K562 (cell line): ENCODE measurements at regions not wholly inside any gene's neighbourhood (a gene's known extent, or its start where the extent isn't known, plus 50 kb on each side); places are given as distances from the start of the nearest gene placed in this dataset.

Experiments
- ATAC-seq: fragments of 200-7000 bp; cut with Tn5 transposase; 3 replicates; pipeline ENCODE4 v1.9.1; 2020; ENCODE audit warnings: moderate library complexity
- BruUV-seq: library from RNA; stranded (reverse); fragments of 400-500 nt; replicated peaks from 2 replicates; lab custom pipeline; 2021; lab: Mats Ljungman, UMichigan
- CTCF ChIA-PET: fragments of 300-600 bp; formaldehyde crosslinking; extraction: SDS; loops from one replicate; lab custom pipeline; 2021; ENCODE audit warnings: low intra/inter-chr PET ratio; lab: Yijun Ruan, JAX
- POLR2A ChIA-PET: fragments of 300-600, 350-650 bp; sonication (Branson Sonifier 250); formaldehyde crosslinking; extraction: SDS; loops from one replicate; lab custom pipeline; 2021; ENCODE audit warnings: antibody characterized with exemption, inconsistent platforms; lab: Yijun Ruan, JAX
- DNase-seq, 4 experiments: peaks; one replicate each; pipeline versions ENCODE4 v3.0.0 to v3.0.0-alpha.2; 2011 to 2018; ENCODE audit warnings: low spot score in 3 of 4, mixed read lengths in 3 of 4; ENCODE audit errors: extremely low read depth in 1 of 4
- FAIRE-seq: peaks from 2 replicates; lab custom pipeline; 2011; peaks lifted over from hg19 to GRCh38; lab: Jason Lieb, UNC
- H2AFZ ChIP-seq: 2 replicates; pipeline ENCODE4 v1.6.0; 2011; ENCODE audit warnings: low read depth, low read length, control low read depth, inconsistent platforms
- H3K27ac ChIP-seq: fragments of 200-600 bp; 3 replicates; pipeline ENCODE4 v1.8.0; 2011; ENCODE audit warnings: low read depth, mild to moderate bottlenecking, control low read depth, inconsistent platforms, low read length, moderate library complexity, mixed read lengths; ENCODE audit errors: extremely low read depth
- H3K27me3 ChIP-seq, 2 experiments: fragments of 300-600 bp in 1 of 2; 2 replicates in 1 of 2; 3 replicates in 1 of 2; pipeline versions ENCODE4 v1.6.0 to v1.8.0; 2011; ENCODE audit warnings: inconsistent platforms in 2 of 2, low read length in 2 of 2, mild to moderate bottlenecking in 1 of 2, mixed read lengths in 1 of 2, moderate library complexity in 1 of 2; ENCODE audit not compliant: control insufficient read depth in 2 of 2, insufficient read depth in 2 of 2
- H3K36me3 ChIP-seq: fragments of 300-600 bp; 3 replicates; pipeline ENCODE4 v1.8.0; 2011; ENCODE audit warnings: mild to moderate bottlenecking, low read length, inconsistent platforms; ENCODE audit not compliant: control insufficient read depth, insufficient read depth
- H3K4me1 ChIP-seq, 2 experiments: fragments of 200-600 bp in 1 of 2; replicated peaks in 1 of 2; 2 replicates in 1 of 2; 3 replicates in 1 of 2; pipeline versions ENCODE4 v1.5.1 to v1.8.0; 2011; ENCODE audit warnings: inconsistent platforms in 2 of 2, low read length in 2 of 2, mild to moderate bottlenecking in 1 of 2, mixed read lengths in 1 of 2, moderate library complexity in 1 of 2; ENCODE audit not compliant: control insufficient read depth in 2 of 2, insufficient read depth in 2 of 2
- H3K4me2 ChIP-seq: 2 replicates; pipeline ENCODE4 v1.6.1; 2011; ENCODE audit warnings: low read length, control low read depth, inconsistent platforms, mixed read lengths; ENCODE audit not compliant: insufficient read depth
- H3K4me3 ChIP-seq: fragments of 200-600 bp; sonication (generic), shearing (Covaris generic); 2 replicates; pipeline ENCODE4 v1.5.1; 2016; ENCODE audit warnings: control low read depth, inconsistent platforms
- H3K79me2 ChIP-seq: fragments of 200-600 bp; 3 replicates; pipeline ENCODE4 v1.8.0; 2011; ENCODE audit warnings: low read length, inconsistent platforms; ENCODE audit not compliant: control insufficient read depth, insufficient read depth
- H3K9ac ChIP-seq, 2 experiments: 2 replicates each; pipeline versions ENCODE4 v1.6.0 to v1.6.1; 2011; ENCODE audit warnings: low read depth in 2 of 2, low read length in 2 of 2, control low read depth in 1 of 2, inconsistent platforms in 1 of 2, mild to moderate bottlenecking in 1 of 2, mixed read lengths in 1 of 2; ENCODE audit not compliant: insufficient read depth in 1 of 2
- H3K9me1 ChIP-seq: one replicate; pipeline ENCODE4 v1.6.0; 2011; ENCODE audit warnings: inconsistent platforms, mild to moderate bottlenecking, low read length, moderate library complexity; ENCODE audit not compliant: control insufficient read depth, insufficient read depth
- H3K9me3 ChIP-seq: replicated peaks from 2 replicates; pipeline ENCODE4 v1.5.1; 2011; ENCODE audit warnings: low read depth, low read length, inconsistent platforms; ENCODE audit not compliant: control insufficient read depth, insufficient read depth
- H4K20me1 ChIP-seq: replicated peaks from 2 replicates; pipeline ENCODE4 v1.6.1; 2011; ENCODE audit warnings: low read length, inconsistent platforms, mixed read lengths; ENCODE audit not compliant: control insufficient read depth, insufficient read depth
- CEBPZ ChIP-seq: fragments of 150-350 bp; IDR thresholded peaks from 2 replicates; pipeline ENCODE4 v1.6.1; 2014; ENCODE audit warnings: low read depth, mild to moderate bottlenecking, low read length, borderline replicate concordance
- ZFP36 ChIP-seq: fragments of 150-350 bp; IDR thresholded peaks from 2 replicates; pipeline ENCODE4 v1.6.1; 2018; ENCODE audit warnings: low read length, low read depth; ENCODE audit not compliant: partially characterized antibody
- ZNF436 ChIP-seq: fragments of 250-450, 450-650 bp; sonication (Bioruptor Pico); formaldehyde crosslinking; IDR thresholded peaks from 2 replicates; pipeline ENCODE4 v1.7.0; 2020; ENCODE audit warnings: mild to moderate bottlenecking
- WGBS: fragments of 100-300 bp; shearing (Covaris generic); methylation state at CpG from one replicate; pipeline ENCODE4 v1.1.6; 2016; ENCODE audit warnings: low coverage, mixed read lengths; ENCODE audit not compliant: insufficient coverage; ENCODE audit errors: missing lambda C conversion rate; 5-methylcytosine and 5-hydroxymethylcytosine counted together
- in situ Hi-C: fragments of 300-500 bp; cut with MboI; formaldehyde crosslinking; loops from 4 replicates; pipeline ENCODE4 v1.15.0; 2018; ENCODE audit warnings: inconsistent platforms, mixed read lengths
- intact Hi-C: fragments of 100-400 bp; cut with micrococcal nuclease; formaldehyde crosslinking; loops from 2 replicates; pipeline ENCODE4 v1.14.2; 2022

- H3K4me3 ChIP-seq = no peak overlapping the region
- H2AFZ ChIP-seq = no peak overlapping the region
- H3K79me2 ChIP-seq = no peaks in the 10 kb centered on the region
- in situ Hi-C loops (no loop called here), intact Hi-C loops (no loop called here)
- H3K9me1 ChIP-seq = no peaks in the 10 kb centered on the region
- H3K27me3 ChIP-seq = no peaks in the 10 kb centered on the region
- CTCF ChIA-PET = no interaction called here
- FAIRE-seq (no peak), ATAC-seq (no peak), DNase-seq (no peak)
- no peaks in the 10 kb centered on the region for H3K4me1 ChIP-seq
- H3K4me2 ChIP-seq = no peak overlapping the region
- POLR2A ChIA-PET = no interaction called here
- H3K27ac ChIP-seq = no peak overlapping the region
- H4K20me1 ChIP-seq = no peaks in the 10 kb centered on the region
- no peak overlapping the region for H3K9ac ChIP-seq
- TF ChIP-seq ZNF436 (CRISPR knock-in tag) = no peak
- TF ChIP-seq CEBPZ = peak; percentile 53; the same call in 1 of the 2 replicates
- peak; percentile 87 for TF ChIP-seq ZFP36
- WGBS = 0% methylated on average over 1 of the region's 1 CpG
- H3K36me3 ChIP-seq = no peaks in the 10 kb centered on the region
- BruUV-seq = no TSS peak
- H3K9me3 ChIP-seq = no peaks in the 10 kb centered on the region; the same call in none of the 2 replicates
Measured at GRCh38 chr5:118657576-118657975, 330.8 kb downstream of the DTWD2 start.
